ENCODE measurements at regions not wholly inside any gene's neighbourhood (a gene's known extent, or its start where the extent isn't known, plus 50 kb on each side); places are given as distances from the start of the nearest gene placed in this dataset.

GRCh38 chr16:74045513-74045912 is 251.1 kb upstream of the PSMD7 start:
- FAIRE-seq (no peak), DNase-seq (ENCODE audit: extremely low spot score, insufficient read length, low read depth) (no peak)

GRCh38 chr16:74035816-74036215 is 260.8 kb upstream of the PSMD7 start:
- DNase-seq (ENCODE audit: extremely low spot score, insufficient read length, low read depth) (peak; percentile 1), FAIRE-seq (no peak)

DNA sequence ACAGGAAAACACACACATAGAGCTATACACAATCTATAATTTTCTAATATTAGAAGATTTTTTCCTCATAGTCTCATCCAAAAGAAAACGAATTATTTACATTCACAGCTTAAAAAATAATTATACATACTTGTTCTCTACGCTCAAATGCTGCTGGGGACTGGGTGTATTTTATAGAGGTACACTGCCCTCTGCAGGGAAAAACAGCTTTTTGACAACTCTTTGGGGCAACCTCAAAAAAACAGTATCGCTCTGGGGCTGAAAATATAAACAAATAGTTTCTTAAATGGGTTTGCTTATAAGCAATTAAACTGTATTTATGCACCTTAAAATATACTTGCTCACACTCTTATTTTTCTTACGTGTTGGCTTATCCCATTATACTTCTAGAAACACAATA is 261.8 kb upstream of the PSMD7 start:
- DNase-seq (ENCODE audit: extremely low spot score, insufficient read length, low read depth) (no peak), FAIRE-seq (no peak)

GRCh38 chr16:74034200-74034599 is 262.4 kb upstream of the PSMD7 start:
- DNase-seq (ENCODE audit: extremely low spot score, insufficient read length, low read depth): no peak
- no peak for FAIRE-seq

- no peak for DNase-seq (ENCODE audit: extremely low spot score, insufficient read length, low read depth)
- FAIRE-seq: no peak
Measured at GRCh38 chr16:74033441-74033995, 263.1 kb upstream of the PSMD7 start.

DNA sequence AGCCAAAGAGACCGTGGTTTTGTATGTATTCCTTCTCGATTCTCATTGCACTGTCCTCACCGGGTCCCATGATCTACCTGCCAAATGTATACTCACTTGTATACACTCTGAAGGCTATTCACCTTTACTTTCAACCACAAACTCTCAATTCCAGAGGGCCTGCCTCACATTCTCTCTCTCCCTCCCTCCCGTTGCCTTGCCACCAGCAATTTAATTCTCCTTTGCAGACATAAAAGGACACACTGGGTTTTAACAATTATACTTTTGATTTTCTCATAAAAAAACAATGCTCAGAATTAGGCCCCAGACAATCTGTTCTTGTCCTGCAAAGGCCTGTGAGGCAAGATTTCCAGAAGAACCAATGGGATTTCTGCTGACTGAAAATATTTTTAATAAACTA is 265.1 kb upstream of the PSMD7 start:
- no peak for FAIRE-seq
- DNase-seq (ENCODE audit: extremely low spot score, insufficient read length, low read depth): no peak

- FAIRE-seq (no peak), DNase-seq (ENCODE audit: extremely low spot score, insufficient read length, low read depth) (no peak)
Measured at GRCh38 chr16:74030000-74030706, 266.5 kb upstream of the PSMD7 start.

- FAIRE-seq (no peak), DNase-seq (ENCODE audit: extremely low spot score, insufficient read length, low read depth) (no peak)
Measured at GRCh38 chr16:74029115-74029792, 267.4 kb upstream of the PSMD7 start.

GRCh38 chr16:74026373-74027281 is 270.0 kb upstream of the PSMD7 start:
- DNase-seq (ENCODE audit: extremely low spot score, insufficient read length, low read depth): no peak
- no peak for FAIRE-seq

- DNase-seq (ENCODE audit: extremely low spot score, insufficient read length, low read depth): no peak
- no peak for FAIRE-seq
Measured at GRCh38 chr16:74024953-74025352, 271.7 kb upstream of the PSMD7 start.

DNA sequence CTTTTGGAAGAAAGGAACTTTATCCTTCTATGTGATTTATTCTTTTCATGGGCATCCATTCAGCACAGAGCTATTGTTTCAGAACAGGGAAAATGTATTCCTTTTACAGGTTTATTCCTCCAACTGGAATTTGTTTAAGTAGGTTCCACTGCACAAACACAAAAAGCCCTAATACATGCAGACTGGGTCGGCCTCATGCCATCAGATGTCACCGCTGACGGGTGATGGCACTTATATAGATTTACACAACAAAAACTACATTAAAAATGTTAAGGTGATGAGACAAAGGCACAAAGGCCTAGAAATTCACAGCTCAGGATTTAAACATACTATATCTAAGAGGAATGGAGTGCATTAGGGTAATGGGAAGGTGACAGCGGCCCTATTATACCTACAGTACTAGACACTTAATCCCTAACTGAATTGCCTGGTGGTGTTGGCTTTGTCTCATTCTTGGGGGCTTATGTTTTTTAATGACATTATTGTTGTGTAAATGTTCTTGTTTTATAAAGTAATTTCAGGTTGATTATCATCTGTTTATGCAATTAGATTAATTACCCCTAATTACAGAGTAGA is 276.4 kb upstream of the PSMD7 start:
- no peak for DNase-seq (ENCODE audit: extremely low spot score, insufficient read length, low read depth)
- FAIRE-seq: no peak

DNA sequence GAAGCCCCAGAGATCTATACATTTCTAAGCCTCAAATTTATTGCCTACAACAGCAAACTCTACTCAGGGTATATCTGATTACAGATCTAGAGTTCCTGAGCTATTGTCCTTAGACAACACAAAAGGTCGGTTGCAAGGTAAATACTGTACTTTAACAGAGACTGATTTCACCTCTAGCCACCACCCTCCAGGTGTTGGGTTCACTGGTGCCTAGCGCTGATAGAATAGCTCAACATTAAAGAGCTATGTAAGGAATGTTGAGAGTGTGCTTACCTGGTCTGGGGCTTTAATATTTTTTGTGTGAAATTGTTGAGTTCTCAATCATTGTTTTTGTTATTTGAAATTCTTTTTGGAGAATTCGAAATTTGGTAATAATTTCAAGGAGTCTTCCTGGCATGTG is 277.0 kb upstream of the PSMD7 start:
- DNase-seq (ENCODE audit: extremely low spot score, insufficient read length, low read depth): no peak
- FAIRE-seq: no peak

- DNase-seq (ENCODE audit: extremely low spot score, insufficient read length, low read depth): no peak
- no peak for FAIRE-seq
Measured at GRCh38 chr16:74015953-74016352, 280.7 kb upstream of the PSMD7 start.

- DNase-seq (ENCODE audit: extremely low spot score, insufficient read length, low read depth) (no peak), FAIRE-seq (no peak)
Measured at GRCh38 chr16:73998707-73999106, 297.9 kb upstream of the PSMD7 start.

GRCh38 chr16:73997971-73998370 is 298.6 kb upstream of the PSMD7 start:
- DNase-seq (ENCODE audit: extremely low spot score, insufficient read length, low read depth) (no peak), FAIRE-seq (no peak)

DNA sequence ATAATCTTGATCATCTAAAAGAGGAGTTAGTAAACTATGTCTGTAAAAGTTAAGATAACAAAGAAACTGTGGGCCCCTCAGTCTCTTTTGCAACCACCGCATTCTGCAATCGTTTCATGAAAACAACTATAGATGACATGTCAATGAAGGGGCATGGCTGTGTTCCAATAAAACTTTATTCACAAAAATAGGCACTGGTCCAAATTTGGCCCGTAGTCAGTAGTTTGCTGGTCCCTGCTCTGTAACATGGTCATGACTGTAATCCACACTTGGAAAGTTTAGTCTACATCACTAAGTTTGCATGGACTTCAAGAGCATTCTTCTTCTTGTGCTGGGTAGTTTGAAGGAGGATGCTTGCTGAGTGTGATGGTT is 299.3 kb upstream of the PSMD7 start:
- FAIRE-seq (no peak), DNase-seq (ENCODE audit: extremely low spot score, insufficient read length, low read depth) (no peak)

- DNase-seq (ENCODE audit: extremely low spot score, insufficient read length, low read depth): no peak
- FAIRE-seq: no peak
Measured at GRCh38 chr16:73996624-73997339, 299.8 kb upstream of the PSMD7 start.

DNA sequence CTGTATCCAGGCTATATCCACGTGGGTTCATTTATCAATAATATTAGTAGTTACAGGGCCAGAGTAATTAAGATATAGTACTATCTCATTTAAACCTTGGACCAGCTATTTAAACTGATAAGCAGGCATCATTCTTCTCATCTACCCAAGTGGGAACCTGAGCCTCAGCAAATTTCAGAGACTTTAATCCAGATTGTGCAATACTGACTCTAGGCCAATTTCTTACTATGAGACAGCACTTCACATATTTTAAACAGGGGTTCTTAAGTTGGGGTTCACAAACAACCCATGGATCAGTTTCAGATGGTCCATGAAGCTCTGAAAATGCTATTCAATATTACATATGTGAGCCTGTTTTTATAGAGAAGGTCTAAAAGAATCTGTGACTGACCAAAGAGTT is 302.7 kb upstream of the PSMD7 start:
- FAIRE-seq: no peak
- no peak for DNase-seq (ENCODE audit: extremely low spot score, insufficient read length, low read depth)

DNA sequence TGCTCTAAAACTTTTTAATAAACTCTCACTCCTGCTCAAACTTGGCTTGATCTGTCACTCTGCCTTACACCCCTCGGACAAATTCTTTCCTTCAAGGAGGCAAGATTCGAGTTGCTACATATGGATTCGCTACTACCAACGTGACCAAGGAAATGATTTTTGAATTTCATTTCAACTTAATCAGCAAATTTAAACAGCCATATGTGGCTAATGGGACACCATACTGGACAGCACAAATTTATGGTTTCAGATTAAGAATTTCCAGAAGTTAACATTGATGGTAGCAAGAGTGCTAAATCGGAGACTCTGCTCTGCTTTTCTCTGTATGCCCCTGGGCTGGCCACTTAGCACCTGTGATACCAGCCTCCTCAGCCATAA is 318.2 kb upstream of the PSMD7 start:
- no peak for DNase-seq (ENCODE audit: extremely low spot score, insufficient read length, low read depth)
- no peak for FAIRE-seq

DNA sequence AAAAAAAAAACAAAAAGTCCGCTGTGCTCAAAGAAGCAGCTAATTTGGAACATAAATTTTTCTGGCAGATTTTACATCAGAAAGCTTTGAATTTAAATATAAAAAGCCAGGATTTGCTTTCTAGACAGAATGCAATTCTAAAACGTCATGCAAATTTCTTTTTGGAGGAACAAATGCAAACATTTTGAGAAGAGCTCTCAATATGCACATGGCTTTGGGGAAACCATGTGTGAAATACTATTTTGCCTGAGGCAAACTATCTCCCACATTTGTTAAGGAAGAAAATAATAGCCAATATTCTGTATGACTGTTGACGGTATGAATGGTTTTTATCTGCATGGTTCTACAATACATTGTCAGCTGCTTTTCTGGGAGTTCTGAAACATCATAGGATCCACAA is 320.0 kb upstream of the PSMD7 start:
- FAIRE-seq: no peak
- no peak for DNase-seq (ENCODE audit: extremely low spot score, insufficient read length, low read depth)
